Mesothelial cell of epicardium (in vitro differentiated cells): ENCODE measurements at regions not wholly inside any gene's neighbourhood (a gene's known extent, or its start where the extent isn't known, plus 50 kb on each side); places are given as distances from the start of the nearest gene placed in this dataset.
A peak's percentile ranks its signal among the peaks of the same experiment; 100 is the strongest.

Experiments
- DNase-seq, 2 experiments: peaks; one replicate each; pipeline ENCODE4 v3.0.0; 2021; ENCODE audit warnings: low spot score in 2 of 2; ENCODE audit not compliant: unreplicated experiment in 2 of 2
- H3K27ac Mint-ChIP-seq: 2 replicates; pipeline ENCODE4 v1.8.0; 2021; ENCODE audit warnings: mixed read lengths
- H3K27me3 Mint-ChIP-seq: 2 replicates; pipeline ENCODE4 v1.8.0; 2021; ENCODE audit warnings: low read depth, mixed read lengths
- H3K36me3 Mint-ChIP-seq: 2 replicates; pipeline ENCODE4 v1.8.0; 2021; ENCODE audit warnings: mixed read lengths
- H3K4me1 Mint-ChIP-seq: 2 replicates; pipeline ENCODE4 v1.8.0; 2021; ENCODE audit warnings: mixed read lengths
- H3K4me3 Mint-ChIP-seq: 2 replicates; pipeline ENCODE4 v1.8.0; 2021; ENCODE audit warnings: mild to moderate bottlenecking, moderate library complexity, mixed read lengths
- H3K9me3 Mint-ChIP-seq: 2 replicates; pipeline ENCODE4 v1.8.0; 2021; ENCODE audit warnings: mixed read lengths
- TF ChIP-seq, protein P1 (sequence below): fragments of 200-600 bp; sonication (generic); IDR thresholded peaks from one replicate; pipeline ENCODE4 v1.5.0; 2021; ENCODE audit warnings: antibody characterized with exemption; ENCODE audit not compliant: unreplicated experiment

- no peak for DNase-seq
- Mint-ChIP-seq H3K27ac (no peak overlapping the region), H3K9me3 (peaks cover 5% of the 10 kb centered on the region), H3K27me3 (no peaks in the 10 kb centered on the region), H3K4me3 (no peak overlapping the region), H3K36me3 (peaks cover 22% of the 10 kb centered on the region), H3K4me1 (peaks cover 15% of the 10 kb centered on the region)
- TF ChIP-seq, protein P1, sequence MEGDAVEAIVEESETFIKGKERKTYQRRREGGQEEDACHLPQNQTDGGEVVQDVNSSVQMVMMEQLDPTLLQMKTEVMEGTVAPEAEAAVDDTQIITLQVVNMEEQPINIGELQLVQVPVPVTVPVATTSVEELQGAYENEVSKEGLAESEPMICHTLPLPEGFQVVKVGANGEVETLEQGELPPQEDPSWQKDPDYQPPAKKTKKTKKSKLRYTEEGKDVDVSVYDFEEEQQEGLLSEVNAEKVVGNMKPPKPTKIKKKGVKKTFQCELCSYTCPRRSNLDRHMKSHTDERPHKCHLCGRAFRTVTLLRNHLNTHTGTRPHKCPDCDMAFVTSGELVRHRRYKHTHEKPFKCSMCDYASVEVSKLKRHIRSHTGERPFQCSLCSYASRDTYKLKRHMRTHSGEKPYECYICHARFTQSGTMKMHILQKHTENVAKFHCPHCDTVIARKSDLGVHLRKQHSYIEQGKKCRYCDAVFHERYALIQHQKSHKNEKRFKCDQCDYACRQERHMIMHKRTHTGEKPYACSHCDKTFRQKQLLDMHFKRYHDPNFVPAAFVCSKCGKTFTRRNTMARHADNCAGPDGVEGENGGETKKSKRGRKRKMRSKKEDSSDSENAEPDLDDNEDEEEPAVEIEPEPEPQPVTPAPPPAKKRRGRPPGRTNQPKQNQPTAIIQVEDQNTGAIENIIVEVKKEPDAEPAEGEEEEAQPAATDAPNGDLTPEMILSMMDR, result no peak
These were observed 50.3 kb downstream of the NAV1 start for GRCh38 chr1:201589186-201589585.

DNA sequence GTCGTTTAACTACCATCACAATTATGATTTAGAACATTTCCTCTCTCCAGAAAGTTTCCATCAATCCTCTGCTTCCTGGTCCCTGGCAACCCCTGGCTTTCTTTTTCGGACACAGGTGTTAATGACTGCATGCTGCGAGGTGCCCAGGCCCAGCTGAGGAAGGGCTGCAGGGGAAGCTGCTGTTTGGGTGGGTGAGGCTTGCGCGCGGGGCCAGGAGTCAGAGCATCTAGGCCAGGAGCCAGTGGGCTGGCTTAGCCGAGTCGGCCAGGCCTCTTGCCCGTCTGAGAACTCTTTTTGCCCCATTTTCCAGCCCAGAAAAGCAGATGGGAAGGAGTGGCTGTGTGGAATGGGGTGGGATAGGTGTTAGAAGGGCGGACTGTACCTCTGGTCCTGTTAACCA is 51.5 kb downstream of the NAV1 start:
- Mint-ChIP-seq H3K27ac (no peak overlapping the region), H3K4me3 (no peak overlapping the region)

DNA sequence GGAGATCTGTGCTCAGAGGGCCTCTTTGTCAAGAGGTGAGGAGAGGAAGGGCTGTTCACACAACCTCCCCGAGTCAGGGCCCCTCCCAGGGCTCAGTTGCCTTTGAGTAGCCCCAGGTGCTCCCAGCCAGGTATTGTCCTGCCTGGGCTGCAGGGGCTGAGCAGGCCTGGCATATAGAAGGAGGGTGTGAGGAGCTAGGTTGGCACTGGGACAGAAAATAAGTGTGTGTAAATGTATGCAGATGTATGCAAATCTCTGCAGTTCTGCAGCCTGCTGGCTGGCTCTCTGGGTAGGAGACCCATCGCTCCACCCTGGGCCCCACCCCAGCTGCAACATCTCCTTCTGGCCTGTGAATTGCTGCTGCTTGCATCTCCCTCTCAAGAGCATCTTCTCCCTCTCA is 52.4 kb downstream of the NAV1 start:
- Mint-ChIP-seq H3K9me3 (peaks cover 5% of the 10 kb centered on the region), H3K36me3 (peaks cover 20% of the 10 kb centered on the region), H3K4me1 (peaks cover 11% of the 10 kb centered on the region), H3K4me3 (no peak overlapping the region), H3K27me3 (no peaks in the 10 kb centered on the region), H3K27ac (no peak overlapping the region)
- TF ChIP-seq, protein P1, result no peak
- no peak for DNase-seq

More for the DNA sequence above, 51.5 kb downstream of the NAV1 start:
- Mint-ChIP-seq H3K36me3 (peaks cover 20% of the 10 kb centered on the region), H3K9me3 (peaks cover 5% of the 10 kb centered on the region), H3K27me3 (no peaks in the 10 kb centered on the region), H3K4me1 (peaks cover 15% of the 10 kb centered on the region)
- no peak for DNase-seq
- TF ChIP-seq, protein P1, result no peak

DNA sequence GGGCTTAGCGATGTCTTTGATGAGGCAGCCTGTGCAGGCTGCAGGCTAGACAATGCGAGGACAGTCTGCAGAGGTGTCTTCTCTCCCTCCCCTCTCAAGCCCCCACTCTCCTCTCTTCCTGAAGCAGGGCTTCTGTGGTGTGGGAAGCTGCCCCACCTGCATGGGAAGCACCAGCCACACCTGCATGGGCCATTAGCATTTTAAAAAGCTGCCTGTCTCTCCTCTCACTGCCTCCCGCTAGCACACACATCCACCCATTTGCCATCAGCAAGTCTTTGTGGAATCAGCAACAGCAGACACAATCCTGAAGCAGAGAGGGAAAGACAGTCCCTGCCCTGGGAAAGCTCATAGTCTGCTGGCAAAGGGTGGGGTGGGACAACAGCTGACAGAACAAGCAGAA is 53.1 kb downstream of the NAV1 start:
- no peak for DNase-seq
- TF ChIP-seq, protein P1, result no peak
- no peak overlapping the region for H3K4me3 Mint-ChIP-seq
- H3K9me3 Mint-ChIP-seq, result peaks cover 5% of the 10 kb centered on the region
- no peaks in the 10 kb centered on the region for H3K27me3 Mint-ChIP-seq
- H3K4me1 Mint-ChIP-seq, result peaks cover 11% of the 10 kb centered on the region
- H3K36me3 Mint-ChIP-seq, result peaks cover 20% of the 10 kb centered on the region
- no peak overlapping the region for H3K27ac Mint-ChIP-seq

DNA sequence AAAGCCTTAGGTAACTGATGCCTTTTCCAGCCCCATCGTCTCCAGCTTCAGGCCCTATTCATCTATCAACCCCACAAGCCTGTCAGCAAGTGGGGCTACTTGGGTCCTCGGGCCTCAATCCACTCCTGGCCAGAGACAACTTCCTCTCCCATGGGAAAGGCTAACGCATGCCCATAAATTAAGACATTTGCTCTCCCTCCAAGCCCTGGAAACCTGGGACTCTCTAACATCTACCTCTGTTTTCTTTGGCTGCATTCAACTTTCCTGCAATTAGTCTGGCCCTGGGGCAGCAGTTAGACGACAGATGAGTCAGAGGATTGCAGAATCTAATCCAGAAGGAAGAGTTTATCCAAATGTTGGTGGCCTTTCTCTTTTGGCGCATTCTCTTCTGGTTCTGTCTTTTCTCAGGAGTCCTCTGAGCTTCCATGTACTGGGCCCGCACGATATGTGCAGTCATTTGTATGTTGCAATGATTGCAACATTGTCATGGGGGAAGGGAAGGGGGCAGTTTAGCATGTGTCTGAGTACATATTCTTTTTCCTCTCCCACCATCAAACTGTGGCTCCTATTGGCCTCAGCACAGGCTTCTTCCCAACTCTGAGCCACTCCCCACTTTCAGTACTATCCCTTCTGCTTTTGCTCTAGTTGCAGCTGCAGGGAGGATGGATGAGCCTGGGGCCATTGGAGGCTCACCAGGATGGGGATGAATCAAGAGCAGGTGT is 54.4 kb downstream of the NAV1 start:
- no peak for DNase-seq
- H3K4me1 Mint-ChIP-seq, result peaks cover 11% of the 10 kb centered on the region

More for the DNA sequence above, 54.4 kb downstream of the NAV1 start:
- no peaks in the 10 kb centered on the region for H3K9me3 Mint-ChIP-seq
- H3K4me3 Mint-ChIP-seq, result no peak overlapping the region
- H3K27me3 Mint-ChIP-seq, result no peaks in the 10 kb centered on the region
- peaks cover 17% of the 10 kb centered on the region for H3K36me3 Mint-ChIP-seq
- TF ChIP-seq, protein P1, result no peak
- peak overlapping the region; percentile 45 for H3K27ac Mint-ChIP-seq
